Progenitor cell of endocrine pancreas (in vitro differentiated cells): ENCODE measurements at regions not wholly inside any gene's neighbourhood (a gene's known extent, or its start where the extent isn't known, plus 50 kb on each side); places are given as distances from the start of the nearest gene placed in this dataset.

Experiments
- DNase-seq: peaks from one replicate; pipeline ENCODE4 v3.0.0; 2021; ENCODE audit warnings: low spot score; ENCODE audit not compliant: unreplicated experiment
- H3K27ac Mint-ChIP-seq: 2 replicates; pipeline ENCODE4 v1.8.0; 2021; ENCODE audit warnings: mild to moderate bottlenecking, moderate library complexity, mixed read lengths
- H3K27me3 Mint-ChIP-seq: 2 replicates; pipeline ENCODE4 v1.8.0; 2021; ENCODE audit warnings: mixed read lengths
- H3K36me3 Mint-ChIP-seq: 2 replicates; pipeline ENCODE4 v1.8.0; 2022; ENCODE audit warnings: mixed read lengths; ENCODE audit not compliant: insufficient read depth
- H3K4me1 Mint-ChIP-seq: 2 replicates; pipeline ENCODE4 v1.8.0; 2021; ENCODE audit warnings: low read depth, mixed read lengths
- H3K4me3 Mint-ChIP-seq: 2 replicates; pipeline ENCODE4 v1.8.0; 2021; ENCODE audit warnings: low read depth, mild to moderate bottlenecking, moderate library complexity, mixed read lengths
- H3K9me3 Mint-ChIP-seq: 2 replicates; pipeline ENCODE4 v1.8.0; 2021; ENCODE audit warnings: low read depth, mixed read lengths
- TF ChIP-seq, protein P1 (sequence below): fragments of 200-600 bp; sonication (generic); IDR thresholded peaks from one replicate; pipeline ENCODE4 v1.5.0; 2021; ENCODE audit warnings: antibody characterized with exemption, mild to moderate bottlenecking; ENCODE audit not compliant: unreplicated experiment

DNA sequence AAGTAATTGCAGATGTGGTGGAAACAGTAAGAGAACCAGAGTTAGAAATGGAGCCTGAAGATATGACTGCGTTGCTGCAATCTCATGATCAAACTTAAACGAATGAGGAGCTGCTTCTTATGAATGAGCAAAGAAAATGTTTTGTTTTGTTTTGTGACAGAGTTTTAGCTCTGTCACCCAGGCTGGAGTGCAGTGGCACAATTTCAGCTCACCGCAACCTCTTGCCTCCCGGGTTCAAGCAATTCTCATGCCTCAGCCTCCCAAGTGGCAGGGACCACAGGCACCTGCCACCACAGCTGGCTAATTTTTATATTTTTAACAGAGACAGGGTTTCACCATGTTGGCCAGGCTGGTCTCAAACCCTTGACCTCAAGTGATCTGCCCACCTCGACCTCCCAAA lies 53.3 kb upstream of the NFASC start:
- H3K27me3 Mint-ChIP-seq: peaks cover 11% of the 10 kb centered on the region
- no peaks in the 10 kb centered on the region for H3K9me3 Mint-ChIP-seq
- no peaks in the 10 kb centered on the region for H3K36me3 Mint-ChIP-seq
- TF ChIP-seq, protein P1, sequence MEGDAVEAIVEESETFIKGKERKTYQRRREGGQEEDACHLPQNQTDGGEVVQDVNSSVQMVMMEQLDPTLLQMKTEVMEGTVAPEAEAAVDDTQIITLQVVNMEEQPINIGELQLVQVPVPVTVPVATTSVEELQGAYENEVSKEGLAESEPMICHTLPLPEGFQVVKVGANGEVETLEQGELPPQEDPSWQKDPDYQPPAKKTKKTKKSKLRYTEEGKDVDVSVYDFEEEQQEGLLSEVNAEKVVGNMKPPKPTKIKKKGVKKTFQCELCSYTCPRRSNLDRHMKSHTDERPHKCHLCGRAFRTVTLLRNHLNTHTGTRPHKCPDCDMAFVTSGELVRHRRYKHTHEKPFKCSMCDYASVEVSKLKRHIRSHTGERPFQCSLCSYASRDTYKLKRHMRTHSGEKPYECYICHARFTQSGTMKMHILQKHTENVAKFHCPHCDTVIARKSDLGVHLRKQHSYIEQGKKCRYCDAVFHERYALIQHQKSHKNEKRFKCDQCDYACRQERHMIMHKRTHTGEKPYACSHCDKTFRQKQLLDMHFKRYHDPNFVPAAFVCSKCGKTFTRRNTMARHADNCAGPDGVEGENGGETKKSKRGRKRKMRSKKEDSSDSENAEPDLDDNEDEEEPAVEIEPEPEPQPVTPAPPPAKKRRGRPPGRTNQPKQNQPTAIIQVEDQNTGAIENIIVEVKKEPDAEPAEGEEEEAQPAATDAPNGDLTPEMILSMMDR: no peak
- no peak overlapping the region for H3K27ac Mint-ChIP-seq
- H3K4me1 Mint-ChIP-seq: no peaks in the 10 kb centered on the region
- no peak for DNase-seq
- no peak overlapping the region for H3K4me3 Mint-ChIP-seq

GRCh38 chr1:204818998-204819397 lies 51.7 kb upstream of the NFASC start:
- DNase-seq: no peak
- Mint-ChIP-seq H3K4me1 (no peaks in the 10 kb centered on the region), H3K27ac (no peak overlapping the region), H3K36me3 (no peaks in the 10 kb centered on the region), H3K4me3 (no peak overlapping the region), H3K27me3 (peaks cover 15% of the 10 kb centered on the region), H3K9me3 (no peaks in the 10 kb centered on the region)
- TF ChIP-seq, protein P1: no peak

- TF ChIP-seq, protein P1: no peak
- Mint-ChIP-seq H3K27ac (no peak overlapping the region), H3K27me3 (peaks cover 14% of the 10 kb centered on the region), H3K4me3 (no peak overlapping the region), H3K36me3 (no peaks in the 10 kb centered on the region), H3K4me1 (no peaks in the 10 kb centered on the region), H3K9me3 (no peaks in the 10 kb centered on the region)
- DNase-seq: no peak
These were observed 51.2 kb upstream of the NFASC start for GRCh38 chr1:204819495-204819894.
